GM12878 (cell line): ENCODE measurements at regions not wholly inside any gene's neighbourhood (a gene's known extent, or its start where the extent isn't known, plus 50 kb on each side); places are given as distances from the start of the nearest gene placed in this dataset.

ENCODE experiments used
- RAD21 ChIP-seq: IDR thresholded peaks from 2 replicates; pipeline ENCODE4 v1.6.1; 2011; ENCODE audit warnings: mild to moderate bottlenecking, low read depth, low read length, moderate library complexity; ENCODE audit not compliant: insufficient read depth
- TAF1 ChIP-seq: IDR thresholded peaks from 2 replicates; pipeline ENCODE4 v1.6.1; 2011; ENCODE audit warnings: mild to moderate bottlenecking, low read depth, low read length, borderline replicate concordance
- YY1 ChIP-seq: IDR thresholded peaks from 2 replicates; pipeline ENCODE4 v1.6.1; 2011; ENCODE audit warnings: low read depth, mild to moderate bottlenecking, low read length
- TF ChIP-seq, protein P1 (sequence below): IDR thresholded peaks from 2 replicates; pipeline ENCODE4 v1.6.1; 2012; ENCODE audit warnings: low read depth, low read length, improper control_type of control experiment
- TF ChIP-seq, protein P2 (sequence below), 3 experiments: IDR thresholded peaks in 2 of 3; conservative IDR thresholded peaks in 1 of 3; 2 replicates each; pipeline ENCODE4 v1.5.1; 2011; ENCODE audit warnings: low read depth in 3 of 3, low read length in 3 of 3, mild to moderate bottlenecking in 3 of 3, control low read depth in 2 of 3, moderate library complexity in 2 of 3, inconsistent platforms in 1 of 3, mixed read lengths in 1 of 3; ENCODE audit not compliant: control insufficient read depth in 2 of 3, insufficient read depth in 1 of 3; ENCODE audit errors: extremely low read depth in 1 of 3

DNA sequence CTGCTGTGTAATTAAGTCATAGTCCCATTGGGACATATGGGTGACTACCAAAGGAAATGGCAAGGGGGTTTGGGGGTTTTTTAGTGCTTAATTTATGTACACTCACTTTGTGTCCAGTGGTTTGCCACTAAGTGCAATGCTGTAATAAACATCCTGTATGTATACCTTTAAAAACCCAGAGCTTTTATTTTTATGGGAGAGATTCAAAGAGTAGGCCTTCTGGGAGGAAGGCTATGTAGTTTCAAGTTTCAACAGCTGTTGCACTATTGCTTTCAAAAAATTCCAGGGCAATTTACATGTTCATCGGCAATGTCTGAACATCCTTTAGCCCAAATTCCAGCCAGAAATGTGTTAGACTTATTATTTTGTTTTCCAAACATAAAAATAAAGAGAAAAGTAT is 744.7 kb downstream of the XPNPEP1 start:
- TF ChIP-seq, protein P1, sequence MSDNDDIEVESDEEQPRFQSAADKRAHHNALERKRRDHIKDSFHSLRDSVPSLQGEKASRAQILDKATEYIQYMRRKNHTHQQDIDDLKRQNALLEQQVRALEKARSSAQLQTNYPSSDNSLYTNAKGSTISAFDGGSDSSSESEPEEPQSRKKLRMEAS = no peak
- TF ChIP-seq YY1 (no peak), TAF1 (no peak), RAD21 (no peak)
- TF ChIP-seq, protein P2, sequence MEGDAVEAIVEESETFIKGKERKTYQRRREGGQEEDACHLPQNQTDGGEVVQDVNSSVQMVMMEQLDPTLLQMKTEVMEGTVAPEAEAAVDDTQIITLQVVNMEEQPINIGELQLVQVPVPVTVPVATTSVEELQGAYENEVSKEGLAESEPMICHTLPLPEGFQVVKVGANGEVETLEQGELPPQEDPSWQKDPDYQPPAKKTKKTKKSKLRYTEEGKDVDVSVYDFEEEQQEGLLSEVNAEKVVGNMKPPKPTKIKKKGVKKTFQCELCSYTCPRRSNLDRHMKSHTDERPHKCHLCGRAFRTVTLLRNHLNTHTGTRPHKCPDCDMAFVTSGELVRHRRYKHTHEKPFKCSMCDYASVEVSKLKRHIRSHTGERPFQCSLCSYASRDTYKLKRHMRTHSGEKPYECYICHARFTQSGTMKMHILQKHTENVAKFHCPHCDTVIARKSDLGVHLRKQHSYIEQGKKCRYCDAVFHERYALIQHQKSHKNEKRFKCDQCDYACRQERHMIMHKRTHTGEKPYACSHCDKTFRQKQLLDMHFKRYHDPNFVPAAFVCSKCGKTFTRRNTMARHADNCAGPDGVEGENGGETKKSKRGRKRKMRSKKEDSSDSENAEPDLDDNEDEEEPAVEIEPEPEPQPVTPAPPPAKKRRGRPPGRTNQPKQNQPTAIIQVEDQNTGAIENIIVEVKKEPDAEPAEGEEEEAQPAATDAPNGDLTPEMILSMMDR (IDR thresholded peaks at IDR 0.05 in 2 of 3, conservative IDR thresholded peaks at IDR 0.05 in 1 of 3; ENCODE audit: control insufficient read depth in 2 of 3, extremely low read depth in 1 of 3, insufficient read depth in 1 of 3, low read depth in 3 of 3, low read length in 3 of 3) = no peak
